Activated CD8-positive, alpha-beta memory T cell treated with anti-CD3 and anti-CD28 coated beads for 24 hours (primary cell): ENCODE measurements at regions not wholly inside any gene's neighbourhood (a gene's known extent, or its start where the extent isn't known, plus 50 kb on each side); places are given as distances from the start of the nearest gene placed in this dataset.

Experiments used
- DNase-seq: peaks from one replicate; pipeline ENCODE4 v3.0.0-alpha.2; 2020

GRCh38 chr11:8321876-8322275 lies 58.2 kb upstream of the LMO1 start:
- no peak for DNase-seq

- DNase-seq = no peak
These were observed 56.4 kb upstream of the LMO1 start for GRCh38 chr11:8320076-8320475.

GRCh38 chr11:8318536-8318935 lies 54.9 kb upstream of the LMO1 start:
- DNase-seq = no peak

- DNase-seq = no peak
These were observed 53.5 kb upstream of the LMO1 start for GRCh38 chr11:8317159-8317558.

GRCh38 chr11:8315954-8316353 lies 52.3 kb upstream of the LMO1 start:
- no peak for DNase-seq

GRCh38 chr11:8315463-8315862 lies 51.8 kb upstream of the LMO1 start:
- no peak for DNase-seq

- DNase-seq = no peak
These were observed 51.2 kb upstream of the LMO1 start for GRCh38 chr11:8314916-8315315.

GRCh38 chr11:8313504-8314090 lies 49.9 kb upstream of the LMO1 start:
- DNase-seq = no peak
